Panc1 (cell line): ENCODE measurements at regions not wholly inside any gene's neighbourhood (a gene's known extent, or its start where the extent isn't known, plus 50 kb on each side); places are given as distances from the start of the nearest gene placed in this dataset.
"Not testable (repeated sequence)": the region's sequence is repeated elsewhere in the genome, so short reads cannot be mapped to it uniquely, and the experiment has no call there.

Experiments
- CTCF ChIP-seq: fragments of 450-650 bp; IDR thresholded peaks from 2 replicates; pipeline ENCODE4 v1.5.1; 2017; ENCODE audit warnings: mild to moderate bottlenecking
- POLR2AphosphoS5 ChIP-seq: IDR thresholded peaks from 2 replicates; pipeline ENCODE4 v1.6.1; 2012; ENCODE audit warnings: mild to moderate bottlenecking, low read depth, low read length, moderate library complexity
- REST ChIP-seq, 2 experiments: IDR thresholded peaks; 2 replicates each; pipeline ENCODE4 v1.6.1; 2011 to 2012; ENCODE audit warnings: low read depth in 2 of 2, control low read depth in 1 of 2, low read length in 1 of 2, mild to moderate bottlenecking in 1 of 2, moderate library complexity in 1 of 2; ENCODE audit not compliant: insufficient read depth in 1 of 2
- SIN3A ChIP-seq: IDR thresholded peaks from 2 replicates; pipeline ENCODE4 v1.6.1; 2012; ENCODE audit warnings: low read depth, mild to moderate bottlenecking, low read length, moderate library complexity, borderline replicate concordance; ENCODE audit not compliant: insufficient read depth
- TCF7L2 ChIP-seq: IDR thresholded peaks from 2 replicates; pipeline ENCODE4 v1.6.1; 2011; ENCODE audit warnings: mild to moderate bottlenecking, low read depth, low read length, inconsistent platforms

GRCh38 chr17:63226720-63227119 lies 219.4 kb downstream of the CYB561 start:
- TF ChIP-seq CTCF; SIN3A; REST (IDR thresholded peaks at IDR 0.05; ENCODE audit: insufficient read depth in 1 of 2, low read depth in 2 of 2, low read length in 1 of 2); TCF7L2; POLR2AphosphoS5: not testable (repeated sequence)
